Endothelial cell of umbilical vein (primary cell): ENCODE measurements at regions not wholly inside any gene's neighbourhood (a gene's known extent, or its start where the extent isn't known, plus 50 kb on each side); places are given as distances from the start of the nearest gene placed in this dataset.
"Not testable (repeated sequence)": the region's sequence is repeated elsewhere in the genome, so short reads cannot be mapped to it uniquely, and the experiment has no call there.

Source experiments
- CTCF ChIP-seq, 2 donors: IDR thresholded peaks; 1 replicate in 1 of 2; 2 replicates in 1 of 2; pipeline ENCODE4 v1.5.1; 2011; ENCODE audit warnings: low read length in 2 of 2, mild to moderate bottlenecking in 2 of 2, moderate library complexity in 2 of 2, control low read depth in 1 of 2, inconsistent platforms in 1 of 2, low read depth in 1 of 2; ENCODE audit not compliant: insufficient read depth in 1 of 2; ENCODE audit errors: extremely low read depth in 1 of 2
- MYC ChIP-seq: IDR thresholded peaks from one replicate; pipeline ENCODE4 v1.6.1; 2011; ENCODE audit warnings: mild to moderate bottlenecking, low read depth, low read length
- POLR2AphosphoS5 ChIP-seq: IDR thresholded peaks from 2 replicates; pipeline ENCODE4 v1.6.1; 2012; ENCODE audit warnings: low read depth, mild to moderate bottlenecking, control low read depth, low read length, moderate library complexity; ENCODE audit not compliant: insufficient read depth

DNA sequence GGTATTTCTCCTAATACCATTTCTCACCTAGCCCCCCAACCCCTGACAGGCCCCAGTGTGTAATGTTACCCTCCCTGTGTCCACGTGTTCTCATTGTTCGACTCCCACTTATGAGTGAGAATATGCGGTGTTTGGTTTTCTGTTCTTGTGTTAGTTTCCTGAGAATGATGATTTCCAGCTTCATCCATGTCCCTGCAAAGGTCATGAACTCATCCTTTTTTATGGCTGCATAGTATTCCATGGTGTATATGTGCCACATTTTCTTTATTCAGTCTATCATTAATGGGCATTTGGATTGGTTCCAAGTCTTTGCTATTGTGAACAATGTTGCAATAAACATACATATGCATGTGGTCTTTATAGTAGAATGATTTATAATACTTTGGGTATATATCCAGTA lies 148.4 kb downstream of the SLC25A46 start:
- TF ChIP-seq CTCF (IDR thresholded peaks at IDR 0.05; ENCODE audit: extremely low read depth in 1 of 2, insufficient read depth in 1 of 2, low read depth in 1 of 2, low read length in 2 of 2); MYC; POLR2AphosphoS5: not testable (repeated sequence)
